ENCODE measurements at regions not wholly inside any gene's neighbourhood (a gene's known extent, or its start where the extent isn't known, plus 50 kb on each side); places are given as distances from the start of the nearest gene placed in this dataset.

- TF ChIP-seq POLR2AphosphoS5 (IDR thresholded peaks at IDR 0.05; ENCODE audit: insufficient read depth, low read depth, low read length) (no peak), POLR2A (IDR thresholded peaks at IDR 0.05; ENCODE audit: low read depth, low read length) (no peak), EZH2 (IDR thresholded peaks at IDR 0.05; ENCODE audit: borderline replicate concordance, low read depth, low read length, severe bottlenecking) (no peak), MYC (IDR thresholded peaks at IDR 0.05; ENCODE audit: low read depth, low read length) (no peak), GATA2 (IDR thresholded peaks at IDR 0.05; ENCODE audit: insufficient read depth, insufficient read length, low read depth, low read length) (no peak), JUN (IDR thresholded peaks at IDR 0.05; ENCODE audit: borderline replicate concordance, insufficient read depth, insufficient read length, low read depth) (no peak), CTCF (IDR thresholded peaks at IDR 0.05; ENCODE audit: extremely low read depth in 1 of 2, insufficient read depth in 1 of 2, low read depth in 1 of 2, low read length in 2 of 2) (no peak), FOS (IDR thresholded peaks at IDR 0.05; ENCODE audit: borderline replicate concordance, insufficient read depth, low read length) (no peak), MAX (IDR thresholded peaks at IDR 0.05; ENCODE audit: insufficient read depth, insufficient read length) (no peak)
- Histone ChIP-seq H3K36me3 (ENCODE audit: control insufficient read depth in 2 of 2, extremely low read depth in 1 of 2, insufficient read depth in 2 of 2, low read length in 2 of 2) (no peaks in the 10 kb centered on the region), H3K4me3 (replicated peaks in 1 of 3; ENCODE audit: insufficient read depth in 1 of 3, low read depth in 1 of 3, low read length in 3 of 3) (no peak overlapping the region), H3K4me2 (ENCODE audit: insufficient read depth, low read length) (no peak overlapping the region), H2AFZ (ENCODE audit: low read depth, low read length) (no peak overlapping the region), H3K9me3 (replicated peaks; ENCODE audit: control insufficient read depth, insufficient read depth, low read length) (no peaks in the 10 kb centered on the region), H3K4me1 (ENCODE audit: control insufficient read depth, extremely low read depth, insufficient read depth, low read length) (no peaks in the 10 kb centered on the region), H3K9ac (replicated peaks; ENCODE audit: extremely low read depth, insufficient read depth, low read length) (no peak overlapping the region), H3K27me3 (ENCODE audit: control insufficient read depth in 2 of 2, insufficient read depth in 2 of 2, low read length in 2 of 2) (no peaks in the 10 kb centered on the region), H4K20me1 (replicated peaks; ENCODE audit: control insufficient read depth, extremely low read depth, insufficient read depth, low read length) (no peaks in the 10 kb centered on the region), H3K27ac (ENCODE audit: insufficient read depth, low read depth, low read length) (no peak overlapping the region), H3K9me1 (replicated peaks; ENCODE audit: control insufficient read depth, extremely low read depth, insufficient read depth, low read length) (no peaks in the 10 kb centered on the region), H3K79me2 (ENCODE audit: control insufficient read depth, insufficient read depth, low read length) (no peaks in the 10 kb centered on the region)
- FAIRE-seq = no peak
- BruUV-seq (replicated peaks) = no TSS peak
- intact Hi-C loops (cut with micrococcal nuclease) (no loop called here), dilution Hi-C loops (cut with MboI; ENCODE audit: extremely low pct_ligation_motif_present, low sequenced_read_pairs) (no loop called here)
- CTCF ChIA-PET = no interaction called here
- POLR2A ChIA-PET = no interaction called here
- DNase-seq (ENCODE audit: low read depth, low spot score) = no peak
These were observed 138.6 kb upstream of the LGR5 start for GRCh38 chr12:71300772-71301675.
